B cell (primary cell): ENCODE measurements at regions not wholly inside any gene's neighbourhood (a gene's known extent, or its start where the extent isn't known, plus 50 kb on each side); places are given as distances from the start of the nearest gene placed in this dataset.

ENCODE experiments used
- CTCF ChIP-seq: fragments of 200-600 bp; IDR thresholded peaks from one replicate; pipeline ENCODE4 v1.8.0; 2022; ENCODE audit warnings: antibody characterized with exemption, mild to moderate bottlenecking
- EZH2 ChIP-seq: IDR thresholded peaks from 2 replicates; pipeline ENCODE4 v1.6.1; 2012; ENCODE audit warnings: borderline replicate concordance, low read depth, mild to moderate bottlenecking, moderate library complexity, low read length; ENCODE audit not compliant: insufficient read depth, poor library complexity, severe bottlenecking

GRCh38 chr16:54734156-54734555 lies 196.5 kb upstream of the IRX5 start:
- TF ChIP-seq CTCF (no peak), EZH2 (no peak)
